WI38 (cell line): ENCODE measurements at regions not wholly inside any gene's neighbourhood (a gene's known extent, or its start where the extent isn't known, plus 50 kb on each side); places are given as distances from the start of the nearest gene placed in this dataset.

Experiments
- H3K4me3 ChIP-seq: 2 replicates; pipeline ENCODE4 v1.5.1; 2011; ENCODE audit warnings: low read depth, mild to moderate bottlenecking, control low read depth, low read length
- TF ChIP-seq, protein P1 (sequence below): IDR thresholded peaks from 2 replicates; pipeline ENCODE4 v1.5.1; 2012; ENCODE audit warnings: low read depth, mild to moderate bottlenecking, control low read depth, low read length

DNA sequence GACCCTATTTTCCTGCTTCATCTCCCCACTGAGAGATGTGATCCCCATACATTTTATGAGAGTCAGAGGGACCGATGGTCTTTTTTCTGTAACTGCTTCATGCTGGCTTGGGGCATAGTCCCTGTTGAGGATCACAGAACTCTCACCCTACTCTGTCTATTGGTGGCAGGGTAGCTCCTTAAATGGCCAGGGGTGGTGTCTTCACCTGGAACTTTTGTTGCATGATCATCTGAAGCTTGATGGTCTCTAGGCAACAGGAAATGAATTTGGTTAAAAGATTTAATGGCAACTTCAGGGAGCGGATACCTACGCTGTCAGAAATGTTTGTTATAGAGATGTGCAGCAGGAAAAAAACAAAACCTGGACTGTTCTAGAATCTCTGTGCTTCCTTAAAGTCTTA is 87.0 kb upstream of the GLIS3 start:
- TF ChIP-seq, protein P1, sequence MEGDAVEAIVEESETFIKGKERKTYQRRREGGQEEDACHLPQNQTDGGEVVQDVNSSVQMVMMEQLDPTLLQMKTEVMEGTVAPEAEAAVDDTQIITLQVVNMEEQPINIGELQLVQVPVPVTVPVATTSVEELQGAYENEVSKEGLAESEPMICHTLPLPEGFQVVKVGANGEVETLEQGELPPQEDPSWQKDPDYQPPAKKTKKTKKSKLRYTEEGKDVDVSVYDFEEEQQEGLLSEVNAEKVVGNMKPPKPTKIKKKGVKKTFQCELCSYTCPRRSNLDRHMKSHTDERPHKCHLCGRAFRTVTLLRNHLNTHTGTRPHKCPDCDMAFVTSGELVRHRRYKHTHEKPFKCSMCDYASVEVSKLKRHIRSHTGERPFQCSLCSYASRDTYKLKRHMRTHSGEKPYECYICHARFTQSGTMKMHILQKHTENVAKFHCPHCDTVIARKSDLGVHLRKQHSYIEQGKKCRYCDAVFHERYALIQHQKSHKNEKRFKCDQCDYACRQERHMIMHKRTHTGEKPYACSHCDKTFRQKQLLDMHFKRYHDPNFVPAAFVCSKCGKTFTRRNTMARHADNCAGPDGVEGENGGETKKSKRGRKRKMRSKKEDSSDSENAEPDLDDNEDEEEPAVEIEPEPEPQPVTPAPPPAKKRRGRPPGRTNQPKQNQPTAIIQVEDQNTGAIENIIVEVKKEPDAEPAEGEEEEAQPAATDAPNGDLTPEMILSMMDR, result no peak
- no peak overlapping the region for H3K4me3 ChIP-seq

DNA sequence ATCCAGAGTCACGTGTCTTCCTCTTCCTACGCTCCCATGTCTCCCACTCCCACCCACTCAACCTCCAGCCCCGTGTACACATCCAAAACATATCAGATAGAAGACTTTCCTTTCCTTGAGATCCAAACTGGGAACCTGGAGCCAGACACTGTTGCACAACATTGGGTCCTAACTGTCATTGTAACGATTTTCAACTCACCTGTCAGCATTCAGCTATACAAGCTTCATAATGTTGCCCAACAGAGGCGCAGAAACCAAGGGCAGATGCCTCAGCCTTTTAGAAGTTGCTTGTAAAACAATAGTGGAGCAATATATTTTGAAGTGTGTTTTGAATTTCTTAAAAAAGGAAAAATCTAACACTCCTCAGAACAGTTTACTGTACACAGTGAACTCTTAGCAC is 84.9 kb upstream of the GLIS3 start:
- no peak overlapping the region for H3K4me3 ChIP-seq
- TF ChIP-seq, protein P1, result no peak

- TF ChIP-seq, protein P1, result peak; percentile 28; the same call in 1 of the 2 replicates
- no peak overlapping the region for H3K4me3 ChIP-seq
Observed at GRCh38 chr9:4382722-4383317, 83.0 kb upstream of the GLIS3 start.

GRCh38 chr9:4381744-4382143 is 81.9 kb upstream of the GLIS3 start:
- H3K4me3 ChIP-seq, result no peak overlapping the region
- TF ChIP-seq, protein P1, result no peak

- H3K4me3 ChIP-seq, result no peak overlapping the region
- TF ChIP-seq, protein P1, result no peak
Observed at GRCh38 chr9:4380406-4380805, 80.5 kb upstream of the GLIS3 start.

- TF ChIP-seq, protein P1, result peak; percentile 8; the same call in 1 of the 2 replicates
- no peak overlapping the region for H3K4me3 ChIP-seq
Observed at GRCh38 chr9:4375424-4376200, 75.7 kb upstream of the GLIS3 start.

- TF ChIP-seq, protein P1, result no peak
- no peak overlapping the region for H3K4me3 ChIP-seq
Observed at GRCh38 chr9:4371108-4371507, 71.2 kb upstream of the GLIS3 start.
